Vagina (tissue), 2 donors: ENCODE measurements at regions not wholly inside any gene's neighbourhood (a gene's known extent, or its start where the extent isn't known, plus 50 kb on each side); places are given as distances from the start of the nearest gene placed in this dataset.
"Not testable (repeated sequence)": the region's sequence is repeated elsewhere in the genome, so short reads cannot be mapped to it uniquely, and the experiment has no call there.

Experiments
- DNase-seq, 2 donors: peaks; one replicate each; pipeline ENCODE4 v3.0.0-alpha.2; 2017; ENCODE audit errors: extremely low spot score in 2 of 2
- H3K27ac ChIP-seq: fragments of 200-600 bp; sonication (generic); one replicate; pipeline ENCODE4 v1.5.1; 2019
- H3K27me3 ChIP-seq: fragments of 200-600 bp; sonication (generic); one replicate; pipeline ENCODE4 v1.5.1; 2019
- H3K36me3 ChIP-seq, 2 donors: fragments of 200-600 bp; sonication (generic); one replicate each; pipeline ENCODE4 v1.5.1; 2017 to 2019
- H3K4me1 ChIP-seq: fragments of 200-600 bp; sonication (generic); one replicate; pipeline ENCODE4 v1.5.1; 2019
- H3K4me3 ChIP-seq, 2 donors: fragments of 200-600 bp; sonication (generic); 1 replicate in 1 of 2; 2 replicates in 1 of 2; pipeline ENCODE4 v1.5.1; 2016 to 2019
- H3K9me3 ChIP-seq: fragments of 200-600 bp; sonication (generic); one replicate; pipeline ENCODE4 v1.5.1; 2019
- CTCF ChIP-seq, 3 experiments: fragments of 450-650 bp in 2 of 3; fragments of 200-600 bp in 1 of 3; sonication (generic) in 1 of 3; IDR thresholded peaks; one replicate each; pipeline ENCODE4 v1.5.1; 2017 to 2019; ENCODE audit warnings: antibody characterized with exemption in 3 of 3, mild to moderate bottlenecking in 2 of 3, moderate library complexity in 2 of 3
- POLR2A ChIP-seq, 2 donors: fragments of 450-650 bp; IDR thresholded peaks; one replicate each; pipeline ENCODE4 v1.6.1; 2017; ENCODE audit warnings: antibody characterized with exemption in 2 of 2, mild to moderate bottlenecking in 2 of 2, moderate library complexity in 2 of 2
- POLR2AphosphoS5 ChIP-seq, 2 donors: sonication (generic); formaldehyde crosslinking; IDR thresholded peaks; one replicate each; pipeline ENCODE4 v1.9.0; 2017; ENCODE audit warnings: antibody characterized with exemption in 2 of 2, mild to moderate bottlenecking in 2 of 2, low read depth in 1 of 2; ENCODE audit not compliant: insufficient read depth in 1 of 2
- intact Hi-C: fragments of 100-400 bp; cut with DNase I; formaldehyde crosslinking; loops from one replicate; pipeline ENCODE4 v1.15.1; 2023

- intact Hi-C loops = no loop called here
- Histone ChIP-seq H3K4me3 (no peak overlapping the region), H3K36me3 (no peaks in the 10 kb centered on the region), H3K9me3 (no peaks in the 10 kb centered on the region), H3K27me3 (no peaks in the 10 kb centered on the region), H3K27ac (no peak overlapping the region), H3K4me1 (no peaks in the 10 kb centered on the region)
- TF ChIP-seq POLR2A (IDR thresholded peaks at IDR 0.05) = no peak
- no peak for TF ChIP-seq POLR2AphosphoS5 (IDR thresholded peaks at IDR 0.05; ENCODE audit: insufficient read depth in 1 of 2, low read depth in 1 of 2)
- no peak for TF ChIP-seq CTCF (IDR thresholded peaks at IDR 0.05)
- DNase-seq = no peak
Observed at GRCh38 chr1:73218995-73219546, 936.7 kb upstream of the NEGR1 start.

- TF ChIP-seq POLR2AphosphoS5 (IDR thresholded peaks at IDR 0.05; ENCODE audit: insufficient read depth in 1 of 2, low read depth in 1 of 2) = no peak
- no peak overlapping the region for H3K4me3 ChIP-seq
Observed at GRCh38 chr1:73205294-73205973, 923.1 kb upstream of the NEGR1 start.

GRCh38 chr1:73197972-73198371, 915.6 kb upstream of the NEGR1 start:
- Histone ChIP-seq H3K9me3 (no peaks in the 10 kb centered on the region), H3K4me3 (no peak overlapping the region), H3K4me1 (no peaks in the 10 kb centered on the region), H3K27me3 (no peaks in the 10 kb centered on the region), H3K27ac (no peak overlapping the region), H3K36me3 (no peaks in the 10 kb centered on the region)
- TF ChIP-seq POLR2AphosphoS5 (IDR thresholded peaks at IDR 0.05; ENCODE audit: insufficient read depth in 1 of 2, low read depth in 1 of 2) (no peak), POLR2A (IDR thresholded peaks at IDR 0.05) (no peak)
- intact Hi-C loops = no loop called here
- no peak for DNase-seq

More at GRCh38 chr1:73205294-73205973, 923.1 kb upstream of the NEGR1 start:
- Histone ChIP-seq H3K9me3 (no peaks in the 10 kb centered on the region), H3K36me3 (no peaks in the 10 kb centered on the region), H3K27ac (no peak overlapping the region), H3K4me1 (no peaks in the 10 kb centered on the region), H3K27me3 (no peaks in the 10 kb centered on the region)
- no peak for DNase-seq
- intact Hi-C loops = no loop called here

- H3K27me3 ChIP-seq = no peaks in the 10 kb centered on the region
Observed at GRCh38 chr1:73194965-73195364, 912.6 kb upstream of the NEGR1 start.

GRCh38 chr1:73183581-73183980, 901.2 kb upstream of the NEGR1 start:
- H3K27ac ChIP-seq, H3K9me3 ChIP-seq, H3K36me3 ChIP-seq, H3K27me3 ChIP-seq, H3K4me3 ChIP-seq, H3K4me1 ChIP-seq, intact Hi-C loops, DNase-seq: not testable (repeated sequence)

More at GRCh38 chr1:73194965-73195364, 912.6 kb upstream of the NEGR1 start:
- no peak for DNase-seq
- TF ChIP-seq CTCF (IDR thresholded peaks at IDR 0.05) = no peak
- Histone ChIP-seq H3K36me3 (no peaks in the 10 kb centered on the region), H3K27ac (no peak overlapping the region), H3K9me3 (no peaks in the 10 kb centered on the region), H3K4me3 (no peak overlapping the region), H3K4me1 (no peaks in the 10 kb centered on the region)
- intact Hi-C loops = no loop called here

- no peak for TF ChIP-seq POLR2A (IDR thresholded peaks at IDR 0.05)
- no peak for TF ChIP-seq CTCF (IDR thresholded peaks at IDR 0.05)
- no peak for TF ChIP-seq POLR2AphosphoS5 (IDR thresholded peaks at IDR 0.05; ENCODE audit: insufficient read depth in 1 of 2, low read depth in 1 of 2)
- no peaks in the 10 kb centered on the region for H3K36me3 ChIP-seq
- intact Hi-C loops = no loop called here
Observed at GRCh38 chr1:73181190-73181540, 898.8 kb upstream of the NEGR1 start.

More at GRCh38 chr1:73181190-73181540, 898.8 kb upstream of the NEGR1 start:
- no peak for DNase-seq
- Histone ChIP-seq H3K4me3 (no peak overlapping the region), H3K4me1 (no peaks in the 10 kb centered on the region), H3K27ac (no peak overlapping the region), H3K9me3 (no peaks in the 10 kb centered on the region), H3K27me3 (no peaks in the 10 kb centered on the region)
